H1 (cell line): ENCODE measurements at regions not wholly inside any gene's neighbourhood (a gene's known extent, or its start where the extent isn't known, plus 50 kb on each side); places are given as distances from the start of the nearest gene placed in this dataset.

ENCODE experiments used
- CTCF ChIP-seq, 3 experiments: IDR thresholded peaks; 1 replicate in 2 of 3; 2 replicates in 1 of 3; pipeline versions ENCODE4 v1.5.1 to v1.6.1; 2011; ENCODE audit warnings: low read length in 3 of 3, mild to moderate bottlenecking in 3 of 3, inconsistent platforms in 2 of 3, low read depth in 1 of 3, moderate library complexity in 1 of 3; ENCODE audit not compliant: insufficient read depth in 1 of 3; ENCODE audit errors: control extremely low read depth in 1 of 3
- GTF2F1 ChIP-seq: IDR thresholded peaks from 2 replicates; pipeline ENCODE4 v1.6.1; 2012; ENCODE audit warnings: low read depth, low read length, improper control_type of control experiment, borderline replicate concordance
- HDAC2 ChIP-seq, 2 experiments: fragments of 300-600 bp in 1 of 2; sonication (generic) in 1 of 2; IDR thresholded peaks; 2 replicates each; pipeline ENCODE4 v1.6.1; 2011 to 2012; ENCODE audit warnings: low read depth in 2 of 2, low read length in 2 of 2, mild to moderate bottlenecking in 2 of 2, moderate library complexity in 2 of 2, borderline replicate concordance in 1 of 2, inconsistent platforms in 1 of 2
- JUN ChIP-seq: IDR thresholded peaks from 2 replicates; pipeline ENCODE4 v1.6.1; 2011; ENCODE audit warnings: low read depth, mild to moderate bottlenecking, improper control_type of control experiment, low read length
- KDM1A ChIP-seq: fragments of 200-600, 300-600 bp; sonication (generic); IDR thresholded peaks from 2 replicates; pipeline ENCODE4 v1.7.1; 2016; ENCODE audit warnings: mild to moderate bottlenecking, low read length, borderline replicate concordance
- POLR2A ChIP-seq, 2 experiments: IDR thresholded peaks; 1 replicate in 1 of 2; 2 replicates in 1 of 2; pipeline ENCODE4 v1.6.1; 2011; ENCODE audit warnings: low read depth in 2 of 2, low read length in 2 of 2, mild to moderate bottlenecking in 2 of 2; ENCODE audit errors: control extremely low read depth in 1 of 2
- RAD21 ChIP-seq, 2 experiments: IDR thresholded peaks in 1 of 2; conservative IDR thresholded peaks in 1 of 2; 2 replicates each; pipeline ENCODE4 v1.6.1; 2011; ENCODE audit warnings: low read depth in 2 of 2, low read length in 2 of 2, improper control_type of control experiment in 1 of 2, inconsistent platforms in 1 of 2, mild to moderate bottlenecking in 1 of 2, moderate library complexity in 1 of 2
- RNF2 ChIP-seq: fragments of 200-900, 300-1000 bp; sonication (generic); IDR thresholded peaks from 2 replicates; pipeline ENCODE4 v1.7.1; 2016; ENCODE audit warnings: borderline replicate concordance, low read depth, mild to moderate bottlenecking, antibody characterized with exemption, low read length; ENCODE audit not compliant: poor library complexity, severe bottlenecking; ENCODE audit errors: missing control alignments
- SP1 ChIP-seq: IDR thresholded peaks from 2 replicates; pipeline ENCODE4 v1.6.1; 2011; ENCODE audit warnings: low read depth, low read length
- SP2 ChIP-seq: IDR thresholded peaks from 2 replicates; pipeline ENCODE4 v1.6.1; 2012; ENCODE audit warnings: mild to moderate bottlenecking, low read length, inconsistent platforms
- USF2 ChIP-seq: IDR thresholded peaks from 2 replicates; pipeline ENCODE4 v1.6.1; 2011; ENCODE audit warnings: low read length, improper control_type of control experiment
- YY1 ChIP-seq: IDR thresholded peaks from 2 replicates; pipeline ENCODE4 v1.6.1; 2011; ENCODE audit warnings: low read depth, mild to moderate bottlenecking, low read length
- ZNF274 ChIP-seq: IDR thresholded peaks from 2 replicates; pipeline ENCODE4 v1.7.0; 2012; ENCODE audit warnings: low read length, borderline replicate concordance; ENCODE audit errors: extremely low read depth
- TF ChIP-seq, protein P1 (sequence below): IDR thresholded peaks from 2 replicates; pipeline ENCODE4 v1.6.1; 2012; ENCODE audit warnings: inconsistent platforms

DNA sequence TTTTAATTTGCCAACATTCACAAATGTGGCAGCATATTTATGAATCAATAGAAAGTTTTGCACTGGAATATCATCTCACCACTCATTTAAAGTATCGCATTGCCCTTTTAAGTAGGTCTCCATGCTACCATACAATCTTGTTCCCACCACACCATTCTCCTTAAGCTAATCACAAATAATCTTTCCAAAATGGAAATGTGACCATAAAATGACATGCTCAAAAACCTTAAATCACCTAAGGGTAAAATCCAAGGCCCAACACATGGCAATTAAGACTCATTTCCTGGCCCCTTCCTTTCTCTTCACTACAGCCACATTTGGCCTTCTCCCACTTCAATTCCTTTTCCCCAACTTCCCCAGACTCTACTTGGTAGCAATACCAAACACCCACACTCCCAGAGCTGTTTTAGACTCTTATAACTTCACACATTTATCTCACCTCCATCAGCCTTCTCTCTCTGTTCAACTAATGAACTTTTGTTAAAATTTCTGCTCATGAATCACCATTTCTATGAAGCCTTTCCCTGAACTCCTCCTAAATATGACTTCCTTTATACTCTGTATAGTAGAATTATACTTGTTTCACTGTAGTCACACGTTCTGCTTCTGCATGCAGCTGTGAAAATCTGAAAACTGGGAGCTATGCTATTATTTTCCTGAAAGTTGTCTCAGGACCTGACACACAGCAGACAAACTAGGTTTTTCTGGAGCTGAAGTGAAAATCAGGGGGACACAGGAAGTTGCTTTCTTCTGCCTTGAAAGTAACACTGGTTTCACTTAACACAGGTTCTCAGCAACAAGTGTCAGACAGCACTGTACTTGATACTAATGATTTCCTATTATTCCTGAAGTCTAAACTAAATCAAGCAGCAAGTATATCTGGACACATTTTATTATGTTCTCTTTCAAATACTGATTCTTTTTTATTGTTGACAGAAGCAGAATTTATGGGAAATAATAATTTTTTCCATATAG lies 303.9 kb downstream of the ZEB2 start:
- TF ChIP-seq CTCF (IDR thresholded peaks at IDR 0.05; ENCODE audit: control extremely low read depth in 1 of 3, insufficient read depth in 1 of 3, low read depth in 1 of 3, low read length in 3 of 3) (no peak), POLR2A (IDR thresholded peaks at IDR 0.05; ENCODE audit: control extremely low read depth in 1 of 2, low read depth in 2 of 2, low read length in 2 of 2) (no peak), YY1 (no peak), SP1 (no peak), RAD21 (IDR thresholded peaks at IDR 0.05 in 1 of 2, conservative IDR thresholded peaks at IDR 0.05 in 1 of 2; ENCODE audit: low read depth in 2 of 2, low read length in 2 of 2) (no peak), JUN (no peak), SP2 (no peak), GTF2F1 (no peak), USF2 (no peak), RNF2 (no peak), ZNF274 (no peak), HDAC2 (IDR thresholded peaks at IDR 0.05; ENCODE audit: borderline replicate concordance in 1 of 2, low read depth in 2 of 2, low read length in 2 of 2) (no peak), KDM1A (no peak)
- TF ChIP-seq, protein P1, sequence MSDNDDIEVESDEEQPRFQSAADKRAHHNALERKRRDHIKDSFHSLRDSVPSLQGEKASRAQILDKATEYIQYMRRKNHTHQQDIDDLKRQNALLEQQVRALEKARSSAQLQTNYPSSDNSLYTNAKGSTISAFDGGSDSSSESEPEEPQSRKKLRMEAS: no peak
